Ovary (tissue), 7 donors: ENCODE measurements at regions not wholly inside any gene's neighbourhood (a gene's known extent, or its start where the extent isn't known, plus 50 kb on each side); places are given as distances from the start of the nearest gene placed in this dataset.
A peak's percentile ranks its signal among the peaks of the same experiment; 100 is the strongest.

ENCODE experiments used
- DNase-seq, 5 donors: peaks; one replicate each; pipeline ENCODE4 v3.0.0-alpha.2; 2019 to 2020
- H3K27ac ChIP-seq, 2 donors: fragments of 200-600 bp; one replicate each; pipeline versions ENCODE4 v1.5.1 to v1.8.0; 2019 to 2022
- H3K27me3 ChIP-seq: fragments of 200-600 bp; one replicate; pipeline ENCODE4 v1.8.0; 2022
- H3K36me3 ChIP-seq: fragments of 200-600 bp; sonication (generic); one replicate; pipeline ENCODE4 v1.5.1; 2019
- H3K4me1 ChIP-seq: one replicate; pipeline ENCODE4 v1.8.1; 2013; ENCODE audit warnings: mild to moderate bottlenecking, moderate library complexity; ENCODE audit not compliant: insufficient read depth
- H3K4me3 ChIP-seq: fragments of 200-600 bp; sonication (generic); one replicate; pipeline ENCODE4 v1.5.1; 2017
- H3K9me3 ChIP-seq, 2 donors: fragments of 200-600 bp in 1 of 2; sonication (generic) in 1 of 2; one replicate each; pipeline versions ENCODE4 v1.5.1 to v1.8.1; 2013 to 2019; ENCODE audit warnings: mild to moderate bottlenecking in 1 of 2, moderate library complexity in 1 of 2
- EP300 ChIP-seq: sonication (generic); formaldehyde crosslinking; IDR thresholded peaks from one replicate; pipeline ENCODE4 v1.6.1; 2017; ENCODE audit warnings: antibody characterized with exemption
- POLR2A ChIP-seq: fragments of 450-650 bp; IDR thresholded peaks from one replicate; pipeline ENCODE4 v1.6.1; 2017; ENCODE audit warnings: antibody characterized with exemption, mild to moderate bottlenecking, moderate library complexity
- WGBS, 3 donors: extraction: QIAGEN DNeasy Blood & Tissue Kit in 1 of 3; methylation state at CpG; one replicate each; pipeline versions ENCODE4 v1.1.5 to v1.1.7; 2013 to 2017; 5-methylcytosine and 5-hydroxymethylcytosine counted together
- intact Hi-C, 4 donors: fragments of 100-400 bp; cut with DNase I; formaldehyde crosslinking; loops; one replicate each; pipeline versions ENCODE4 v1.11.0 to v1.15.1; 2022 to 2023
- TF ChIP-seq, protein P1 (sequence below), 3 donors: fragments of 450-650 bp in 2 of 3; fragments of 200-600 bp in 1 of 3; IDR thresholded peaks; one replicate each; pipeline versions ENCODE4 v1.5.1 to v1.8.0; 2016 to 2022; ENCODE audit warnings: antibody characterized with exemption in 3 of 3, mild to moderate bottlenecking in 1 of 3
- donor health status: DM: no; HTN: no; CAD: no; lungs with moderate emphysema.
- donor health status: DM: no; HTN: no; CAD: no.
- donor health status: Bipolar disorder and iron deficiency.
- donor health status: DM: no; HTN: no; CAD: no.
- donor health status: DM: yes; HTN: yes; CAD: no.

DNA sequence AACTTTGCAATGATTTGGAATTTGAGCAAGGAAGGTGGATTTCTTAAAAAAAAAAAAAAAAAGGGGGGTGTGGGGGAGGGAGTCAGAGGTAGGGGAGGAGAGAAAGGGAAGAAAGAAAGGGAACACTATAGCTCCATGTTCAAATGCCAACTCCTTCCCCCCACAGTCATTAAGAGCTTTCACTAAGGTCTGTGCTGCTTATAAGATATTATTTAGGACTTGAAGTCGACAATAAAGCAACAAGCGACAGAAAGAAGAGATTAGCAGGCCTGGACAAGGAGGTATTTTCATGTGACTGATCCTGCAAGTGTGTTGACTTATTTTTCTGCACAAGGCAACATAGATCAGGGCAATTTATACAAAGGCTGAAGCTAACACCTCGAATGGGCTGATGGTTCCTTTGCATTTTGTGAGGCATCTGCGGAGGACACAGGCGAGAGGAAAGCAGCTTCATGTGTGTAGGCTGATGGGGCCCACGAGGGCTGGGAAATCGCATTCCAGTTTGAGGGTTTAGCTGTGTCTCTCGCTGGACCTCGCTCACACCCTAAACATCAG is 382.0 kb downstream of the SOX11 start:
- DNase-seq, result no peak
- Histone ChIP-seq H3K27ac (peak overlapping the region in 1 of 2 donors; percentile 42), H3K4me3 (no peak overlapping the region), H3K4me1 (peaks cover 6% of the 10 kb centered on the region), H3K27me3 (no peaks in the 10 kb centered on the region), H3K9me3 (no peaks in the 10 kb centered on the region), H3K36me3 (no peaks in the 10 kb centered on the region)
- 52 to 70% (median 66%) methylated on average over 9 of the region's 9 CpGs for WGBS, 3 donors
- intact Hi-C loops, result no loop called here
- no peak for TF ChIP-seq POLR2A
- TF ChIP-seq, protein P1, sequence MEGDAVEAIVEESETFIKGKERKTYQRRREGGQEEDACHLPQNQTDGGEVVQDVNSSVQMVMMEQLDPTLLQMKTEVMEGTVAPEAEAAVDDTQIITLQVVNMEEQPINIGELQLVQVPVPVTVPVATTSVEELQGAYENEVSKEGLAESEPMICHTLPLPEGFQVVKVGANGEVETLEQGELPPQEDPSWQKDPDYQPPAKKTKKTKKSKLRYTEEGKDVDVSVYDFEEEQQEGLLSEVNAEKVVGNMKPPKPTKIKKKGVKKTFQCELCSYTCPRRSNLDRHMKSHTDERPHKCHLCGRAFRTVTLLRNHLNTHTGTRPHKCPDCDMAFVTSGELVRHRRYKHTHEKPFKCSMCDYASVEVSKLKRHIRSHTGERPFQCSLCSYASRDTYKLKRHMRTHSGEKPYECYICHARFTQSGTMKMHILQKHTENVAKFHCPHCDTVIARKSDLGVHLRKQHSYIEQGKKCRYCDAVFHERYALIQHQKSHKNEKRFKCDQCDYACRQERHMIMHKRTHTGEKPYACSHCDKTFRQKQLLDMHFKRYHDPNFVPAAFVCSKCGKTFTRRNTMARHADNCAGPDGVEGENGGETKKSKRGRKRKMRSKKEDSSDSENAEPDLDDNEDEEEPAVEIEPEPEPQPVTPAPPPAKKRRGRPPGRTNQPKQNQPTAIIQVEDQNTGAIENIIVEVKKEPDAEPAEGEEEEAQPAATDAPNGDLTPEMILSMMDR (IDR thresholded peaks at IDR 0.05), result no peak
- no peak for TF ChIP-seq EP300

DNA sequence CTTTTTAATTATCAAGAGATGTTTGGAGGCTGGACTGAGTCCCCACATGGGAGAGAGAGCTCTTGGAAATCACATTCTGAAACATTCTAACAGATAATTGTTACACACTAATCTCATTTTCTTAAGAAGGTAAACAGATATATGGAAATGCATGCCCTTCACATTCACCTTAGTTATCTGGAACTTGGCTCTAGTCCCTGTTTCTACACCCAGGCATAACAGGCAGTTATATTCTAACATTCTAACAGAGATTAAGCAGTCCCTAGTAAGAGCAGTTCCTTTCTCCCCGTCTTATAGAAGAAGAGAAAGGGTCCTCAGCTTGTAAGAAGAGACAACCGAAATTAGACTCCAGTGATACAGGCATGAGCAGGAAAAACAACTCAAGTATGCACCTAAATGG is 385.4 kb downstream of the SOX11 start:
- intact Hi-C loops, result no loop called here
- no peaks in the 10 kb centered on the region for H3K9me3 ChIP-seq
- H3K27me3 ChIP-seq, result no peaks in the 10 kb centered on the region
- DNase-seq, result no peak
- no peak for TF ChIP-seq EP300
- TF ChIP-seq, protein P1 (IDR thresholded peaks at IDR 0.05), result no peak
- TF ChIP-seq POLR2A, result no peak
- no peaks in the 10 kb centered on the region for H3K36me3 ChIP-seq
- no peak overlapping the region for H3K27ac ChIP-seq
- 37 to 51% (median 47%) methylated on average over 2 of the region's 2 CpGs for WGBS, 3 donors
- H3K4me1 ChIP-seq, result peaks cover 6% of the 10 kb centered on the region
- no peak overlapping the region for H3K4me3 ChIP-seq

DNA sequence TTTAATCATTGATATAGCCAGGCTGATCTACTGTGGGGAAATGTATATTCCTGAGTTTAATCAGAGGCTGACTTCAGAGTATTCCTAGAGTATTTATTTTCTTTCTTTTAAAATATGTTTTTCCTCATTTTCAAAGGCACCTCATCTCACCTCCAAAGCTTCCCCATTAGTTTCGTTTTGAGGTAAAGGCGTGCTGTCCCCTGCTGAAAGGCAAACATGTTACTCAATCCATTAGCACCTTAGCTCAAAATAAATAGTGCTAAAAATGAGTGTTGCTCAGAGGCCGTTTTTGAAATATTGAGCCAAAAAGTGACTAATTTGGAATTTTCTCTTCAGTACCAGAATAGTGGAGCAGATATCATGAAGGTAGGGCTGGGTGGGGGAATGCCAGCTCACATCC is 386.2 kb downstream of the SOX11 start:
- 62 to 78% (median 62%) methylated on average over 3 of the region's 3 CpGs for WGBS, 3 donors
- no peaks in the 10 kb centered on the region for H3K36me3 ChIP-seq
- no peaks in the 10 kb centered on the region for H3K9me3 ChIP-seq
- intact Hi-C loops, result no loop called here
- H3K27ac ChIP-seq, result no peak overlapping the region
- peaks cover 6% of the 10 kb centered on the region for H3K4me1 ChIP-seq
- no peak for TF ChIP-seq EP300
- TF ChIP-seq POLR2A, result no peak
- TF ChIP-seq, protein P1 (IDR thresholded peaks at IDR 0.05), result no peak
- H3K27me3 ChIP-seq, result no peaks in the 10 kb centered on the region
- no peak overlapping the region for H3K4me3 ChIP-seq
- no peak for DNase-seq

DNA sequence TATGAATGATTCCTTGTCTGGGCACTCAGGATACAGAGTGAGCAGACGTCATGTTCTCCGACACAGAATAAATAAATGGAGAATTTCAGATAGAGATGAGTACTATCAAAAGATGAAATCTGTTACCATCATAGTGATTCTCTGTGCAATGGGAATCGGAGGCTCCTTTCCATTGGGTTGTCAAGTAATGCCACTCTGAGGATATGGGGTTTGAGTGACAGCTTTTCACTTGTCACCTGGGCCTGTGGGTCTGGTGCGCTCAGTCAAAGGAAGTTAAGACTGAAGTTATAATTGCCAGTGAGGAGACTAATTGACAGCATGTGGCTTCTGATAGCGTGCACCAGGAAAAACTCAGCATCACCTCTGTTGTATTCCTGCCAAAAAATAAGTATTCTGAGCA is 387.2 kb downstream of the SOX11 start:
- Histone ChIP-seq H3K4me3 (no peak overlapping the region), H3K4me1 (peaks cover 2% of the 10 kb centered on the region), H3K27ac (no peak overlapping the region), H3K27me3 (no peaks in the 10 kb centered on the region), H3K36me3 (no peaks in the 10 kb centered on the region), H3K9me3 (no peaks in the 10 kb centered on the region)
- TF ChIP-seq EP300 (no peak), POLR2A (no peak)
- TF ChIP-seq, protein P1 (IDR thresholded peaks at IDR 0.05), result no peak
- intact Hi-C loops, result no loop called here
- 80 to 95% (median 94%) methylated on average over 5 of the region's 5 CpGs for WGBS, 3 donors
- DNase-seq, result no peak
